ENCODE measurements at regions not wholly inside any gene's neighbourhood (a gene's known extent, or its start where the extent isn't known, plus 50 kb on each side); places are given as distances from the start of the nearest gene placed in this dataset.

DNA sequence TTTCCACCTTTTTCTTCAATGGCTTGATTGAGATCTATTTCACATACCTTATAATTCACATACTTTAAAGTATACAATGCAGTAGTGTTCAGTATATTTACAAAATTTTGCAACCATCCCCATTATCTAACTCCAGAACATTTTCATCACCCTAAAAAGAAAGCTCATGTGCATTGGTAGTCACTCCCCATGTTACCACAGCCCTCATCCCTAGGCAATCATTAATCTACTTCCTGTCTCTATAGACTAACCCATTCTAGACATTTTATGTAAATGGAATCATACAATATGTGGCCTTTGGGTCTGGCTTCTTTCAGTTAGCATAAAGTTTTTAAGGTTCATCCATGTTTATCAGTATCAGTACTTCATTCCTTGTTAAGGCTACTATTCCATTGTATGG is 214.2 kb downstream of the WDR11 start:
- no peak for DNase-seq (ENCODE audit: low read depth)
- no peak for TF ChIP-seq CTCF (IDR thresholded peaks at IDR 0.05; ENCODE audit: insufficient read depth, low read depth, low read length, missing control alignments)
- no peak overlapping the region for H3K4me3 ChIP-seq (ENCODE audit: low read depth, low read length)

- TF ChIP-seq CTCF (IDR thresholded peaks at IDR 0.05; ENCODE audit: insufficient read depth, low read depth, low read length, missing control alignments), result no peak
- DNase-seq (ENCODE audit: low read depth), result peak; percentile 58
- H3K4me3 ChIP-seq (ENCODE audit: low read depth, low read length), result no peak overlapping the region
Observed at GRCh38 chr10:121069061-121069850, 218.1 kb downstream of the WDR11 start.

GRCh38 chr10:121070275-121071070 is 219.3 kb downstream of the WDR11 start:
- TF ChIP-seq CTCF (IDR thresholded peaks at IDR 0.05; ENCODE audit: insufficient read depth, low read depth, low read length, missing control alignments), result peak; percentile 34
- DNase-seq (ENCODE audit: low read depth), result peak; percentile 30

GRCh38 chr10:121071901-121072300 is 220.7 kb downstream of the WDR11 start:
- no peak for DNase-seq (ENCODE audit: low read depth)
- no peak overlapping the region for H3K4me3 ChIP-seq (ENCODE audit: low read depth, low read length)
- TF ChIP-seq CTCF (IDR thresholded peaks at IDR 0.05; ENCODE audit: insufficient read depth, low read depth, low read length, missing control alignments), result no peak

More at GRCh38 chr10:121070275-121071070, 219.3 kb downstream of the WDR11 start:
- no peak overlapping the region for H3K4me3 ChIP-seq (ENCODE audit: low read depth, low read length)

DNA sequence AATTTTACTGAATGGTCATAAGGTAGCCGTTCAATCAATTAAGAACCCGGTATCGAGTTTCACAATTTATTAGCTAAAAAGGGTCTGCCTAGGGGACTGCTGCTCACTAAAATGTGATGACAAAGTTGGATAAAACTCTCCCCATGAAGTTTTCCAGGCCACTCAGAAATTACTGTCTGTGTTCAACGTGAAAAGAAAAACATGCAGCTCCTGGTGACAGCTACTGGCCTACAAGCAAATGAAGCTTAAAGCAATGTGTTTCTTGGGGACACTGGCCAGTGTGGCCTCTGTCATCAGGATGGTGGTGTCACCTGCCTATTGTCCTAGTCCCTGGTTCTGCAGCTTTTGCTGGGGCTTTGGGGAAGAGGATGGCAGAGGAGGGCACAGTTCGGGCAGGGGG is 222.6 kb downstream of the WDR11 start:
- no peak for TF ChIP-seq CTCF (IDR thresholded peaks at IDR 0.05; ENCODE audit: insufficient read depth, low read depth, low read length, missing control alignments)
- no peak for DNase-seq (ENCODE audit: low read depth)
- no peak overlapping the region for H3K4me3 ChIP-seq (ENCODE audit: low read depth, low read length)

GRCh38 chr10:121076776-121077715 is 225.9 kb downstream of the WDR11 start:
- H3K4me3 ChIP-seq (ENCODE audit: low read depth, low read length), result no peak overlapping the region
- no peak for DNase-seq (ENCODE audit: low read depth)
- TF ChIP-seq CTCF (IDR thresholded peaks at IDR 0.05; ENCODE audit: insufficient read depth, low read depth, low read length, missing control alignments), result no peak

Measured in GM12865 (cell line).